ENCODE measurements at regions not wholly inside any gene's neighbourhood (a gene's known extent, or its start where the extent isn't known, plus 50 kb on each side); places are given as distances from the start of the nearest gene placed in this dataset.

DNA sequence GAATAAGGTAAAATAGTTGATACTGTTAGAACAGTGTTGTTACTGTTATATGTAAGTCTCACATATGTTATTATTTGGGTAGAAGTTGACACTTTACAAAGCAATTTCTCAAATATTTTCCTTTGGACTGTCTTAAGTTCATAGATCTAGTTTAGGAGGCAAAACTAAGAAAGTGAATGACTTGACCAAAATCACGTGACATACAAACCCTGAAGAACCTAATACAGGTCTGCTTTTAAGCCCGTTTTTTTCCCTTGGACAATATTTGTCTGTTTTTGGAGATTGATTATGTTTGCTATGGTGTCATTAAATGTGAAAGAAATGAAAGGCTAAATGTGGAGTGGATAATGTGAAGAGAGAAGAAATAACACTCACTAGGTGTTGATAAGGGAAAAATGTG lies 644.9 kb upstream of the PITX2 start:
- Histone ChIP-seq H3K9me2 (ENCODE audit: insufficient read depth, low read length) (no peaks in the 10 kb centered on the region), H3K4me2 (ENCODE audit: low read length) (no peak overlapping the region), H3F3A (ENCODE audit: insufficient read depth, low read length, poor library complexity, severe bottlenecking) (no peaks in the 10 kb centered on the region), H4K20me1 (ENCODE audit: insufficient read depth) (no peaks in the 10 kb centered on the region), H3K9me3 (ENCODE audit: low read length) (no peaks in the 10 kb centered on the region), H3K4me3 (ENCODE audit: low read length) (no peak overlapping the region), H3K9ac (ENCODE audit: low read length) (no peak overlapping the region), H3K27ac (ENCODE audit: low read length) (no peak overlapping the region), H3K79me2 (replicated peaks; ENCODE audit: insufficient read depth, low read length) (no peaks in the 10 kb centered on the region), H3K36me3 (ENCODE audit: insufficient read depth, low read length) (no peaks in the 10 kb centered on the region), H2AFZ (ENCODE audit: low read depth, low read length) (no peak overlapping the region), H3K27me3 (ENCODE audit: insufficient read depth, low read depth, low read length) (no peaks in the 10 kb centered on the region)
- TF ChIP-seq RAD21 (conservative IDR thresholded peaks at IDR 0.05) (no peak), REST (IDR thresholded peaks at IDR 0.05; ENCODE audit: borderline replicate concordance) (no peak), SMC3 (conservative IDR thresholded peaks at IDR 0.05; ENCODE audit: poor library complexity) (no peak), TAF1 (IDR thresholded peaks at IDR 0.05; ENCODE audit: low read depth) (no peak)

DNA sequence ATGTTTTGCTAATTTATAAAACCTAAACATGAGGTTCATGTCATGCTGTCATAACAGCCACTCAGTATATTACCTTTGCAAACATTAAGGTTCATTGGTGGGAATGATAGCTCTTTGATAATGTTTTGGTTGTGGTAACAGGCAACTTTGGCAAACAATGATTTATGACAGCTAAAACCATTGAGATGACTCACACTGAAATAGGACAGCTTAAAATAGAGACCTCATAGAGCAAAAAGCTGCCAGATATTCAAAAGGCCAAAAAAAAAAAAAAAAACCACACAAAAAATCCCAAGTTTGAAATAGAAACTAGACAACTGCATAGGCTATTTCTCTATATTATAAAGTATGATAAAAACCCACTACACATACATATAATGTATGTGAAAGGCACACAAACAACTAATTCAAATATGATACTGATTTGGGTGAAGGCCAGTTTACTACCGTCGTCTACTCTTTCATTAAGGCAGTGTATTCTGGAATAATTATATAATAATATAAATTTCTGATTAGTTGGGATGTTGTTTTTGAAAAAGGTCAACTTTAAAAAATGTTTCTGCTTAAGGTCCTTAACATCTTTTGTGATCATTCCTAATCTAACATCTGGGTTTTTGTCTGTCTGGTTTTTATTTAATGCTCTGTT lies 646.0 kb upstream of the PITX2 start:
- H3K9me2 ChIP-seq (ENCODE audit: insufficient read depth, low read length), result no peaks in the 10 kb centered on the region
- no peak overlapping the region for H3K9ac ChIP-seq (ENCODE audit: low read length)
- no peak overlapping the region for H3K27ac ChIP-seq (ENCODE audit: low read length)
- TF ChIP-seq TAF1 (IDR thresholded peaks at IDR 0.05; ENCODE audit: low read depth) (no peak), CTCF (IDR thresholded peaks at IDR 0.05; ENCODE audit: poor library complexity, severe bottlenecking) (no peak), MXI1 (conservative IDR thresholded peaks at IDR 0.05; ENCODE audit: poor library complexity, severe bottlenecking) (no peak), EP300 (conservative IDR thresholded peaks at IDR 0.05; ENCODE audit: poor library complexity, severe bottlenecking) (no peak), EZH2 (IDR thresholded peaks at IDR 0.05; ENCODE audit: borderline replicate concordance, insufficient read depth, low read length, poor library complexity, severe bottlenecking) (no peak), SMC3 (conservative IDR thresholded peaks at IDR 0.05; ENCODE audit: poor library complexity) (no peak), POLR2AphosphoS5 (IDR thresholded peaks at IDR 0.05) (no peak), RAD21 (conservative IDR thresholded peaks at IDR 0.05) (no peak), REST (IDR thresholded peaks at IDR 0.05; ENCODE audit: borderline replicate concordance) (no peak)
- H3K9me3 ChIP-seq (ENCODE audit: low read length), result no peaks in the 10 kb centered on the region
- no peak overlapping the region for H3K4me2 ChIP-seq (ENCODE audit: low read length)
- no peaks in the 10 kb centered on the region for H3K27me3 ChIP-seq (ENCODE audit: insufficient read depth, low read depth, low read length)
- H4K20me1 ChIP-seq (ENCODE audit: insufficient read depth), result no peaks in the 10 kb centered on the region
- no peak overlapping the region for H3K4me3 ChIP-seq (ENCODE audit: low read length)
- H3K79me2 ChIP-seq (replicated peaks; ENCODE audit: insufficient read depth, low read length), result no peaks in the 10 kb centered on the region
- H2AFZ ChIP-seq (ENCODE audit: low read depth, low read length), result no peak overlapping the region
- no peaks in the 10 kb centered on the region for H3F3A ChIP-seq (ENCODE audit: insufficient read depth, low read length, poor library complexity, severe bottlenecking)
- H3K36me3 ChIP-seq (ENCODE audit: insufficient read depth, low read length), result no peaks in the 10 kb centered on the region
